AG08395 (cell line): ENCODE measurements at regions not wholly inside any gene's neighbourhood (a gene's known extent, or its start where the extent isn't known, plus 50 kb on each side); places are given as distances from the start of the nearest gene placed in this dataset.
A peak's percentile ranks its signal among the peaks of the same experiment; 100 is the strongest.

Experiments used
- DNase-seq: peaks from one replicate; pipeline ENCODE4 v3.0.0; 2012; ENCODE audit warnings: mixed read lengths, low spot score

DNA sequence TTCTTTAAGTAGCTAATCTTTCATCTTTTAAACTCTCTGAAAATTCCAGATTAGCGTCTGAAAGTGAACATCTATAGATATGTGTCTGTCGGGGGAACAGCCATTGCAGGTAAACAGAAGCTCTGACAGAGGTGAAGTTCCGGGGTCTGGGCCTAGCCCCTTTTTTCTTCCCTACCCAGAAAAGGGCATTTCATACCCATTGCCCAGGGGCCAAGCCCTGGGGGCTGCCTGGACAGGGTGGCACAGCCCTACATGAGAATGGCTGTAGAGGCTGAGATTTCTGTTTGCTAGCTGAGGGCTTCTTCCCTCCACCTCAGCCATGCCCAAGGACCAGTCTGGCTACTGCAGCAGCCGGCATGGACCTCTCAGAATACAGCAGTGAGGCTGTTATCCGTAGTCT is 327.0 kb upstream of the PLET1 start:
- no peak for DNase-seq

DNA sequence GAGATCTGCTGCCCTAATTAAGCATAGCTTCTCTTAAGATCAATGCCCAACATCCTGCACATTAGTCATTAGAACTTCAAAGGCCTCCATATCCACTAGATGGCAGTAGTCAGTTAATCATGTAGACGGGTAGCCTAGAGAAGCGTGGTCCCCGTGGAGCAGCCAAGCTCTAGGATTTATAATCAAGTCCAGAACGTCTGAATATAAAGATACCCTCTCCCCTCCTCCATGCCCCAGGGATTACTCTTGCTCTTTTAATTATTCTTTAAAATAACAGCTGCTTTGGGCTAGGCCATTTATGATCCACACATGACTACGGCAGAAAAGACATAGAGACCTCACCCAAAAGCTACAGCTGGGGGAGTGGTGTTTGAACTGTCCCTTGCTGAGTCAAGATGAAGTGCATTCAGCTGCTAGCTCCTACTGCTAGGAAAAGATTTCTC is 327.6 kb upstream of the PLET1 start:
- DNase-seq: peak; percentile 83

GRCh38 chr11:112589155-112589554 is 328.5 kb upstream of the PLET1 start:
- no peak for DNase-seq

GRCh38 chr11:112590764-112591163 is 330.1 kb upstream of the PLET1 start:
- peak; percentile 32 for DNase-seq

- DNase-seq: no peak
Observed at GRCh38 chr11:112593440-112593839, 332.8 kb upstream of the PLET1 start.

- no peak for DNase-seq
Observed at GRCh38 chr11:112596324-112596723, 335.7 kb upstream of the PLET1 start.

DNA sequence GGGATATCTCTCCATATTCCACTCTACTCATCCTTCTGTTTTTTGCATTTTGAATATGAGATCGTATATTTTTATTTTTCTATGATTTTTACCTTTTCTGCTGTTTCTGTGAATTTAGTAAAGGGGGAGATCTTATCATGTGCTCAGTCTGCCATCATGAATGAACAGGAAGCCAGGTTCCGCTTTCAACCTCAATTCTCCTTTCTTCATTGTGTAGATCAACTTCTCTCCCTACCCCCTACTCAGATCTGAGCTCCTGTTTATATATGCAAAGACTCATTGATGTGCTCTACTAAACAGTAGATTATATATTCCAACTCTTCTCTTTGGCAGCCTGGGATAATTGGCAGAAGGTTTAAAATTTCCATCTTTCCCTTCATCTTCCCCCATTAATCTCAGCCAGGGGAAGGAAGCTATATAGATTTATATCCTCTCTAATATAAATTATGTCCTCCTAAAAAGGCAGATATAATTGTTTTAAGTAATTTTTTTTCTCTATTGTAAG is 336.7 kb upstream of the PLET1 start:
- DNase-seq: no peak

GRCh38 chr11:112599265-112599664 is 338.6 kb upstream of the PLET1 start:
- no peak for DNase-seq

- no peak for DNase-seq
Observed at GRCh38 chr11:112599856-112600533, 339.3 kb upstream of the PLET1 start.

GRCh38 chr11:112605093-112605666 is 344.5 kb upstream of the PLET1 start:
- peak; percentile 43 for DNase-seq

DNA sequence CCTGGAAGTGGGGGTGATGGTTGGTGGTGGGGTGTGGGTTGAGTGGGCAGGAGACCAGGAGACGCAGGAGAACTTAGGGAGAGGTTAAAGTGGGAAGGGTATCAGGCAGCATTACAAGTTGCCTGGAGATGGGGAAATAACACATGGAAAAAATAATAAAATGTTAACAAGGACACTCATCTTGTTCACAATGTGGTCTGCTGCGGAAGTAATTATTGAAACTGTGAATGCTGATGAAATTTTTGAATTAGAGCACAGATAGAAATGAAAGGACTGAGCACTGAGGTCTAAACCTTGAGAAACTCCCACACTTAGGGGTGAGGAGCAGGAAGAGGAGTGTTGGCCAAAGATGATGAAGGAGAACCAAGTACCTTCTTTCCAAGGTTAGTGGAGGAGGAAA is 346.0 kb upstream of the PLET1 start:
- no peak for DNase-seq

DNA sequence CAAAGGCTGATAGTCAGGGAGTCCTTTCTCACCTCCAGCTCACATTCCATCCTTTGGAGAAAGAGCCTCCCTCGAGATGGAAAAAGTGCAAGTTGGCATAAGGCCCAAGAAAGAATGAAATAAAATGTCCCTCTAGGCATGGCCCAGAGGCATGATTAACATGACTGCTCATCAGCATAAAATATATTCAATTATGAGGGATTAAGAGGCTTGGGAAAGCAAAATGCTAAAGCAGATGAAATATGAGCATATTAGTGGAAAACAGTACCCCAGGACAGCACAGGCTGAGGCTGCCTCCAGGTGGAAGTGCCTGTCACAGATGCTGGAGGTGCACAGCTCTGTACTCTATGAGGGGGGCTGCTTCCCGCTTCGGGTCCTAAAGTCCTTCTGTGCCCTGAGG is 347.8 kb upstream of the PLET1 start:
- DNase-seq: no peak

DNA sequence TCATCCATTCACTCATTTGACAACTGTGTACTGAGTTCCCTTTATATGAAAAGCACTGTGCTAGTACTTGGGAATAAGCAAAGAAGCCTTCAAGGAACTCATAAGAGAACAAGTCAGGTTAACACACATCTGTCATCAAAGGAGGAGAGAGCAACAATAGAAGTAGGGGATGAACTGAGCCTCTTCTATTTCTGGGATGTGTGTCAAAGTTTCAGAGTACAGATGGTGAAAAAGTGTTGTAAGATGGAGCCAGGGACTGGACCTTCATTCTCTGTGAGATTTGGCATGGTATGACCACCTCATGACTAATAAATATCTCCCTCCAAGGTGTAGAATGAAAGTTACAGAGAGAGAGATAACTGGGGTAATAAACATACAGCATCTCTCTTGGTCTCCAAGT is 349.8 kb upstream of the PLET1 start:
- no peak for DNase-seq

- no peak for DNase-seq
Observed at GRCh38 chr11:112610996-112611750, 350.0 kb upstream of the NCAM1 start.

DNA sequence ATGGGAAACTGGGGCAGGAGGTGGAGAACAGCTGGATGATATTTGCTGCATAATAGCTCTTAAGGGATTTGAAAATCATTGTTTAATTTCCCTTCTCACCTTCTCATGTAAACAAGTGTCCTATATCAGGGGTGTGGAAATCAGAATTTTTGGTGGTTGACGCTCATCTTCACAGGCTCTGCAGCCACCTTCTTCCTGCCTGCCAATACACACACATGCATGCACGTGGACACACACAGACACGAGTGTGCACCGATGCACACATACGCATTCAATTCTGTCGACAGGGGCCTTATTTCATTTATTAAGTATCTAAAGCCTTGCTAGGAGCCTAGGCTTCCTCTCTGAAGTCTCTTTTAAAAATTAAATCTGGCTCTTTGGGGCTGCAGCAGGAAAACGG is 349.4 kb upstream of the NCAM1 start:
- DNase-seq: no peak

- DNase-seq: no peak
Observed at GRCh38 chr11:112612250-112612849, 348.9 kb upstream of the NCAM1 start.

GRCh38 chr11:112613051-112613972 is 347.9 kb upstream of the NCAM1 start:
- DNase-seq: peak; percentile 71

- no peak for DNase-seq
Observed at GRCh38 chr11:112614605-112615004, 346.6 kb upstream of the NCAM1 start.

- DNase-seq: no peak
Observed at GRCh38 chr11:112615238-112615637, 346.0 kb upstream of the NCAM1 start.

GRCh38 chr11:112615891-112616290 is 345.3 kb upstream of the NCAM1 start:
- DNase-seq: no peak

- no peak for DNase-seq
Observed at GRCh38 chr11:112616327-112617097, 344.7 kb upstream of the NCAM1 start.
